HAP-1 (cell line): ENCODE measurements at regions not wholly inside any gene's neighbourhood (a gene's known extent, or its start where the extent isn't known, plus 50 kb on each side); places are given as distances from the start of the nearest gene placed in this dataset.

Experiments
- DNase-seq, 2 experiments: peaks; one replicate each; pipeline ENCODE4 v3.0.0-alpha.2; 2016 to 2020; ENCODE audit warnings: low spot score in 2 of 2
- H3K27me3 ChIP-seq: fragments of 250-450 bp; sonication (Bioruptor Pico); 2 replicates; pipeline ENCODE4 v1.5.1; 2020; ENCODE audit warnings: low read depth, mild to moderate bottlenecking, moderate library complexity
- H3K36me3 ChIP-seq: fragments of 250-450 bp; sonication (Bioruptor Pico); replicated peaks from 2 replicates; pipeline ENCODE4 v1.5.1; 2020; ENCODE audit warnings: mild to moderate bottlenecking
- H3K4me1 ChIP-seq: fragments of 250-450 bp; sonication (Bioruptor Pico); 2 replicates; pipeline ENCODE4 v1.5.1; 2020; ENCODE audit warnings: mild to moderate bottlenecking
- H3K4me3 ChIP-seq: fragments of 250-450 bp; sonication (Bioruptor Pico); 2 replicates; pipeline ENCODE4 v1.5.1; 2020; ENCODE audit warnings: mild to moderate bottlenecking, moderate library complexity
- H3K9me3 ChIP-seq: fragments of 250-450 bp; sonication (Bioruptor Pico); 2 replicates; pipeline ENCODE4 v1.5.1; 2020; ENCODE audit warnings: mild to moderate bottlenecking, moderate library complexity
- in situ Hi-C: fragments of 300-500 bp; cut with MboI; formaldehyde crosslinking; loops from 3 replicates; pipeline ENCODE4 v1.14.3; 2020; ENCODE audit warnings: low sequenced_read_pairs, inconsistent platforms, mixed read lengths

- DNase-seq = no peak
- H3K4me3 ChIP-seq = no peak overlapping the region
- no peaks in the 10 kb centered on the region for H3K36me3 ChIP-seq
- H3K4me1 ChIP-seq = no peaks in the 10 kb centered on the region
- in situ Hi-C loops = no loop called here
- no peaks in the 10 kb centered on the region for H3K27me3 ChIP-seq
- H3K9me3 ChIP-seq = no peaks in the 10 kb centered on the region
These were observed 648.3 kb upstream of the PHF14 start for GRCh38 chr7:10325395-10325794.

- in situ Hi-C loops = no loop called here
These were observed 630.6 kb upstream of the PHF14 start for GRCh38 chr7:10343108-10343507.

GRCh38 chr7:10346032-10346431 is 627.6 kb upstream of the PHF14 start:
- Histone ChIP-seq H3K36me3 (no peaks in the 10 kb centered on the region), H3K9me3 (no peaks in the 10 kb centered on the region), H3K27me3 (no peaks in the 10 kb centered on the region), H3K4me3 (no peak overlapping the region), H3K4me1 (peaks cover 3% of the 10 kb centered on the region)
- in situ Hi-C loops = no loop called here
- no peak for DNase-seq

More at GRCh38 chr7:10343108-10343507, 630.6 kb upstream of the PHF14 start:
- no peak for DNase-seq
- Histone ChIP-seq H3K4me3 (no peak overlapping the region), H3K4me1 (no peaks in the 10 kb centered on the region), H3K27me3 (no peaks in the 10 kb centered on the region), H3K36me3 (no peaks in the 10 kb centered on the region), H3K9me3 (no peaks in the 10 kb centered on the region)

GRCh38 chr7:10355816-10356215 is 617.9 kb upstream of the PHF14 start:
- in situ Hi-C loops = no loop called here
- H3K36me3 ChIP-seq = no peaks in the 10 kb centered on the region
- H3K4me1 ChIP-seq = no peaks in the 10 kb centered on the region; the same call in 1 of the 2 replicates
- H3K9me3 ChIP-seq = no peaks in the 10 kb centered on the region; the same call in none of the 2 replicates
- no peaks in the 10 kb centered on the region for H3K27me3 ChIP-seq
- DNase-seq = no peak
- no peak overlapping the region for H3K4me3 ChIP-seq

GRCh38 chr7:10360050-10360449 is 613.6 kb upstream of the PHF14 start:
- in situ Hi-C loops = no loop called here

GRCh38 chr7:10401793-10402192 is 571.9 kb upstream of the PHF14 start:
- Histone ChIP-seq H3K9me3 (peaks cover 15% of the 10 kb centered on the region; the same call in 1 of the 2 replicates), H3K36me3 (no peaks in the 10 kb centered on the region), H3K4me1 (peaks cover 3% of the 10 kb centered on the region), H3K4me3 (no peak overlapping the region), H3K27me3 (no peaks in the 10 kb centered on the region)
- in situ Hi-C loops = no loop called here
- no peak for DNase-seq

More at GRCh38 chr7:10360050-10360449, 613.6 kb upstream of the PHF14 start:
- no peaks in the 10 kb centered on the region for H3K27me3 ChIP-seq
- H3K4me3 ChIP-seq = no peak overlapping the region
- no peaks in the 10 kb centered on the region; the same call in none of the 2 replicates for H3K9me3 ChIP-seq
- H3K4me1 ChIP-seq = no peaks in the 10 kb centered on the region
- DNase-seq = no peak
- H3K36me3 ChIP-seq = no peaks in the 10 kb centered on the region

- Histone ChIP-seq H3K4me3 (no peak overlapping the region), H3K9me3 (no peaks in the 10 kb centered on the region), H3K36me3 (no peaks in the 10 kb centered on the region), H3K4me1 (peaks cover 1% of the 10 kb centered on the region), H3K27me3 (no peaks in the 10 kb centered on the region)
- peak; percentile 65 to 66 for DNase-seq
- in situ Hi-C loops = no loop called here
These were observed 561.2 kb upstream of the PHF14 start for GRCh38 chr7:10412422-10413019.

GRCh38 chr7:10418985-10419384 is 554.7 kb upstream of the PHF14 start:
- Histone ChIP-seq H3K9me3 (no peaks in the 10 kb centered on the region), H3K27me3 (no peaks in the 10 kb centered on the region), H3K4me3 (no peak overlapping the region), H3K4me1 (no peaks in the 10 kb centered on the region), H3K36me3 (no peaks in the 10 kb centered on the region)
- no peak for DNase-seq
- in situ Hi-C loops = no loop called here

GRCh38 chr7:10429031-10429430 is 544.6 kb upstream of the PHF14 start:
- H3K9me3 ChIP-seq = no peaks in the 10 kb centered on the region
- no peak overlapping the region for H3K4me3 ChIP-seq
- DNase-seq = no peak
- H3K27me3 ChIP-seq = no peaks in the 10 kb centered on the region
- H3K36me3 ChIP-seq = no peaks in the 10 kb centered on the region
- in situ Hi-C loops = no loop called here
- no peaks in the 10 kb centered on the region for H3K4me1 ChIP-seq

- DNase-seq = no peak
- in situ Hi-C loops = no loop called here
These were observed 544.2 kb upstream of the PHF14 start for GRCh38 chr7:10429511-10429910.

GRCh38 chr7:10436302-10436701 is 537.4 kb upstream of the PHF14 start:
- no peak for DNase-seq
- Histone ChIP-seq H3K36me3 (no peaks in the 10 kb centered on the region), H3K27me3 (no peaks in the 10 kb centered on the region), H3K4me1 (no peaks in the 10 kb centered on the region), H3K4me3 (no peak overlapping the region), H3K9me3 (no peaks in the 10 kb centered on the region)
- in situ Hi-C loops = no loop called here

More at GRCh38 chr7:10429511-10429910, 544.2 kb upstream of the PHF14 start:
- no peaks in the 10 kb centered on the region for H3K4me1 ChIP-seq
- no peak overlapping the region for H3K4me3 ChIP-seq
- no peaks in the 10 kb centered on the region for H3K27me3 ChIP-seq
- no peaks in the 10 kb centered on the region for H3K36me3 ChIP-seq
- H3K9me3 ChIP-seq = no peaks in the 10 kb centered on the region

GRCh38 chr7:10439027-10439426 is 534.6 kb upstream of the PHF14 start:
- Histone ChIP-seq H3K9me3 (no peaks in the 10 kb centered on the region), H3K36me3 (no peaks in the 10 kb centered on the region), H3K27me3 (no peaks in the 10 kb centered on the region), H3K4me3 (no peak overlapping the region), H3K4me1 (no peaks in the 10 kb centered on the region)
- in situ Hi-C loops = no loop called here
- no peak for DNase-seq

GRCh38 chr7:10455936-10456335 is 517.7 kb upstream of the PHF14 start:
- no peaks in the 10 kb centered on the region for H3K27me3 ChIP-seq
- no peak overlapping the region for H3K4me3 ChIP-seq
- in situ Hi-C loops = no loop called here
- DNase-seq = no peak
- no peaks in the 10 kb centered on the region for H3K36me3 ChIP-seq
- H3K9me3 ChIP-seq = no peaks in the 10 kb centered on the region
- no peaks in the 10 kb centered on the region for H3K4me1 ChIP-seq

GRCh38 chr7:10460474-10460873 is 513.2 kb upstream of the PHF14 start:
- Histone ChIP-seq H3K27me3 (no peaks in the 10 kb centered on the region), H3K4me3 (no peak overlapping the region), H3K4me1 (no peaks in the 10 kb centered on the region), H3K36me3 (no peaks in the 10 kb centered on the region), H3K9me3 (no peaks in the 10 kb centered on the region)
- in situ Hi-C loops = no loop called here
- DNase-seq = no peak

GRCh38 chr7:10463701-10464100 is 510.0 kb upstream of the PHF14 start:
- in situ Hi-C loops = no loop called here
- Histone ChIP-seq H3K4me3 (no peak overlapping the region), H3K36me3 (no peaks in the 10 kb centered on the region)

More at GRCh38 chr7:10463701-10464100, 510.0 kb upstream of the PHF14 start:
- Histone ChIP-seq H3K27me3 (no peaks in the 10 kb centered on the region), H3K4me1 (peaks cover 6% of the 10 kb centered on the region; the same call in 1 of the 2 replicates), H3K9me3 (0 out of 2 replicates have a peak, but pooled peaks cover 2% of the 10 kb centered on the region)
- no peak for DNase-seq
